OCI-LY1 (cell line): ENCODE measurements at regions not wholly inside any gene's neighbourhood (a gene's known extent, or its start where the extent isn't known, plus 50 kb on each side); places are given as distances from the start of the nearest gene placed in this dataset.

ENCODE experiments used
- EZH2 ChIP-seq: fragments of 200-600 bp; sonication (generic), shearing (Covaris generic); IDR thresholded peaks from 2 replicates; pipeline ENCODE4 v1.8.0; 2017; ENCODE audit warnings: borderline replicate concordance, mixed run types, mild to moderate bottlenecking, antibody characterized with exemption, low read length, moderate library complexity, mixed read lengths
- TF ChIP-seq, protein P1 (sequence below): fragments of 200-600 bp; sonication (generic), shearing (Covaris generic); IDR thresholded peaks from 2 replicates; pipeline ENCODE4 v1.5.1; 2017; ENCODE audit warnings: mild to moderate bottlenecking, antibody characterized with exemption, low read length, moderate library complexity, mixed read lengths

DNA sequence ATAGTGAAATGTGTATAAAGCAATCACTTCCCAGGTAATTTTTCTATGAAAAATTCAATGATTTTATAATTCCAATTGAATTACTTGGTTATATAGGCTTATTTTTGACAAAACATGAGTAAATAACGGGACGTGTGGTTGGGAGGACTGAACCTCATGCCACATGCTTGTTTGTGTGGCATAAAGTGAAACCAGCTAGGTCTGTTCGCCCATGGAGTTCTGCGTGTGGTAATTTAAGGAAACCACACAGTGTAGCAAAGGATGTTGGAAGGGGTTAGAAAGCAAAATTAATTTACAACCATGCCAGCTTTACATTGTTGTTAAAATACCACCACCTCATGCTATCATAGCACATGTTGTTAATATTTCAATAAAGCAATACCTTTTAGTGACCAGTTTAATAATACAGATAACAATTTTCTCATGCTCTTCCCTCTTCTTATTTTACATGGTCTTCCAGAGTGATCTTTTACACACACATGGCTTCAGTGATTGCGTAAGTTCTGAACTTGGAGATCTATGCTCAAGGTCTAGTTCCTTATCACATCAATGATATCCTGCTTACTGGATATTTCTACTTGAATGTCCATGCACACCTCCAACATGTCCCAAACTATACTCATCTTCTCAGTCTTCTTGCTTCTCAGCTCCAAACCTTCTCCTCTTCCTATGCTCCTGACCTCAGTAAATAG, 156.4 kb upstream of the ITGA4 start:
- TF ChIP-seq, protein P1, sequence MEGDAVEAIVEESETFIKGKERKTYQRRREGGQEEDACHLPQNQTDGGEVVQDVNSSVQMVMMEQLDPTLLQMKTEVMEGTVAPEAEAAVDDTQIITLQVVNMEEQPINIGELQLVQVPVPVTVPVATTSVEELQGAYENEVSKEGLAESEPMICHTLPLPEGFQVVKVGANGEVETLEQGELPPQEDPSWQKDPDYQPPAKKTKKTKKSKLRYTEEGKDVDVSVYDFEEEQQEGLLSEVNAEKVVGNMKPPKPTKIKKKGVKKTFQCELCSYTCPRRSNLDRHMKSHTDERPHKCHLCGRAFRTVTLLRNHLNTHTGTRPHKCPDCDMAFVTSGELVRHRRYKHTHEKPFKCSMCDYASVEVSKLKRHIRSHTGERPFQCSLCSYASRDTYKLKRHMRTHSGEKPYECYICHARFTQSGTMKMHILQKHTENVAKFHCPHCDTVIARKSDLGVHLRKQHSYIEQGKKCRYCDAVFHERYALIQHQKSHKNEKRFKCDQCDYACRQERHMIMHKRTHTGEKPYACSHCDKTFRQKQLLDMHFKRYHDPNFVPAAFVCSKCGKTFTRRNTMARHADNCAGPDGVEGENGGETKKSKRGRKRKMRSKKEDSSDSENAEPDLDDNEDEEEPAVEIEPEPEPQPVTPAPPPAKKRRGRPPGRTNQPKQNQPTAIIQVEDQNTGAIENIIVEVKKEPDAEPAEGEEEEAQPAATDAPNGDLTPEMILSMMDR: no peak
- no peak for TF ChIP-seq EZH2
